ENCODE measurements at regions not wholly inside any gene's neighbourhood (a gene's known extent, or its start where the extent isn't known, plus 50 kb on each side); places are given as distances from the start of the nearest gene placed in this dataset.

- no peak for TF ChIP-seq XRCC3 (IDR thresholded peaks at IDR 0.05)
- TF ChIP-seq BHLHE40 (IDR thresholded peaks at IDR 0.05; ENCODE audit: low read length): no peak
- no peak for TF ChIP-seq MCM7 (IDR thresholded peaks at IDR 0.05)
- no peak for TF ChIP-seq ZBTB34 (CRISPR knock-in tag; IDR thresholded peaks at IDR 0.05)
- no peak for TF ChIP-seq CBFA2T3 (IDR thresholded peaks at IDR 0.05)
These were observed 170.9 kb downstream of the CLCN4 start (continued) for GRCh38 chrX:10327651-10328050.

GRCh38 chrX:10329984-10330383, 173.2 kb downstream of the CLCN4 start:
- no peak for TF ChIP-seq HLTF (IDR thresholded peaks at IDR 0.05)
- TF ChIP-seq ZNF785 (CRISPR knock-in tag; IDR thresholded peaks at IDR 0.05): no peak
- no peak for TF ChIP-seq TAL1 (IDR thresholded peaks at IDR 0.05)
- TF ChIP-seq, protein P1, sequence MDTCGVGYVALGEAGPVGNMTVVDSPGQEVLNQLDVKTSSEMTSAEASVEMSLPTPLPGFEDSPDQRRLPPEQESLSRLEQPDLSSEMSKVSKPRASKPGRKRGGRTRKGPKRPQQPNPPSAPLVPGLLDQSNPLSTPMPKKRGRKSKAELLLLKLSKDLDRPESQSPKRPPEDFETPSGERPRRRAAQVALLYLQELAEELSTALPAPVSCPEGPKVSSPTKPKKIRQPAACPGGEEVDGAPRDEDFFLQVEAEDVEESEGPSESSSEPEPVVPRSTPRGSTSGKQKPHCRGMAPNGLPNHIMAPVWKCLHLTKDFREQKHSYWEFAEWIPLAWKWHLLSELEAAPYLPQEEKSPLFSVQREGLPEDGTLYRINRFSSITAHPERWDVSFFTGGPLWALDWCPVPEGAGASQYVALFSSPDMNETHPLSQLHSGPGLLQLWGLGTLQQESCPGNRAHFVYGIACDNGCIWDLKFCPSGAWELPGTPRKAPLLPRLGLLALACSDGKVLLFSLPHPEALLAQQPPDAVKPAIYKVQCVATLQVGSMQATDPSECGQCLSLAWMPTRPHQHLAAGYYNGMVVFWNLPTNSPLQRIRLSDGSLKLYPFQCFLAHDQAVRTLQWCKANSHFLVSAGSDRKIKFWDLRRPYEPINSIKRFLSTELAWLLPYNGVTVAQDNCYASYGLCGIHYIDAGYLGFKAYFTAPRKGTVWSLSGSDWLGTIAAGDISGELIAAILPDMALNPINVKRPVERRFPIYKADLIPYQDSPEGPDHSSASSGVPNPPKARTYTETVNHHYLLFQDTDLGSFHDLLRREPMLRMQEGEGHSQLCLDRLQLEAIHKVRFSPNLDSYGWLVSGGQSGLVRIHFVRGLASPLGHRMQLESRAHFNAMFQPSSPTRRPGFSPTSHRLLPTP (IDR thresholded peaks at IDR 0.05; ENCODE audit: borderline replicate concordance, extremely low read depth, insufficient read length): no peak
- no peak for TF ChIP-seq LCOR (CRISPR knock-in tag; IDR thresholded peaks at IDR 0.05)
- TF ChIP-seq NCOA4 (IDR thresholded peaks at IDR 0.05; ENCODE audit: partially characterized antibody): no peak
- no peak for TF ChIP-seq PYGO2 (tag; IDR thresholded peaks at IDR 0.05)
- TF ChIP-seq ZNF324 (CRISPR knock-in tag; IDR thresholded peaks at IDR 0.05): no peak
- no peak for TF ChIP-seq RAD51 (IDR thresholded peaks at IDR 0.05; ENCODE audit: borderline replicate concordance, low read depth)
- TF ChIP-seq ZNF551 (CRISPR knock-in tag; IDR thresholded peaks at IDR 0.05): no peak
- TF ChIP-seq MEIS2 (IDR thresholded peaks at IDR 0.05; ENCODE audit: partially characterized antibody): no peak
- TF ChIP-seq ZNF134 (CRISPR knock-in tag; conservative IDR thresholded peaks at IDR 0.05): no peak
- TF ChIP-seq GATAD2B (IDR thresholded peaks at IDR 0.05; ENCODE audit: borderline replicate concordance): no peak
- H3K4me3 ChIP-seq: no peak overlapping the region
- intact Hi-C loops (cut with micrococcal nuclease): loop anchor here (5.0 kb wide), 1 partner anchor 198 kb away; no protein-coding TSS in a partner anchor
- CTCF ChIA-PET (ENCODE audit: low intra/inter-chr PET ratio): no interaction called here
- H3K9ac ChIP-seq (ENCODE audit: insufficient read depth in 1 of 2, low read depth in 2 of 2, low read length in 2 of 2): no peak overlapping the region
- no peaks in the 10 kb centered on the region for H3K9me3 ChIP-seq (replicated peaks; ENCODE audit: control insufficient read depth, insufficient read depth, low read depth, low read length)
- H2AFZ ChIP-seq (ENCODE audit: low read depth, low read length): no peak overlapping the region
- H3K36me3 ChIP-seq (ENCODE audit: control insufficient read depth, insufficient read depth, low read length): no peaks in the 10 kb centered on the region
- ATAC-seq (no peak), DNase-seq (ENCODE audit: extremely low read depth in 1 of 4, low spot score in 3 of 4) (no peak), FAIRE-seq (no peak)
- POLR2A ChIA-PET: no interaction called here
- H3K27me3 ChIP-seq (ENCODE audit: control insufficient read depth in 2 of 2, insufficient read depth in 2 of 2, low read length in 2 of 2): no peaks in the 10 kb centered on the region
- H4K20me1 ChIP-seq (replicated peaks; ENCODE audit: control insufficient read depth, insufficient read depth, low read length): no peaks in the 10 kb centered on the region
- no TSS peak for BruUV-seq (replicated peaks)
- in situ Hi-C loops (cut with MboI): no loop called here
- WGBS (ENCODE audit: insufficient coverage, low coverage, missing lambda C conversion rate): 0% methylated on average over 7 of the region's 7 CpGs
- H3K4me1 ChIP-seq (replicated peaks in 1 of 2; ENCODE audit: control insufficient read depth in 2 of 2, insufficient read depth in 2 of 2, low read length in 2 of 2): no peaks in the 10 kb centered on the region; a peak in 1 of 5 replicates
- H3K79me2 ChIP-seq (ENCODE audit: control insufficient read depth, insufficient read depth, low read length): no peaks in the 10 kb centered on the region
- H3K27ac ChIP-seq (ENCODE audit: extremely low read depth, low read depth, low read length): no peak overlapping the region
- no peak overlapping the region for H3K4me2 ChIP-seq (ENCODE audit: insufficient read depth, low read length)
- no peaks in the 10 kb centered on the region for H3K9me1 ChIP-seq (ENCODE audit: control insufficient read depth, insufficient read depth, low read length)

All from K562 (cell line).